ENCODE measurements at regions not wholly inside any gene's neighbourhood (a gene's known extent, or its start where the extent isn't known, plus 50 kb on each side); places are given as distances from the start of the nearest gene placed in this dataset.

DNA sequence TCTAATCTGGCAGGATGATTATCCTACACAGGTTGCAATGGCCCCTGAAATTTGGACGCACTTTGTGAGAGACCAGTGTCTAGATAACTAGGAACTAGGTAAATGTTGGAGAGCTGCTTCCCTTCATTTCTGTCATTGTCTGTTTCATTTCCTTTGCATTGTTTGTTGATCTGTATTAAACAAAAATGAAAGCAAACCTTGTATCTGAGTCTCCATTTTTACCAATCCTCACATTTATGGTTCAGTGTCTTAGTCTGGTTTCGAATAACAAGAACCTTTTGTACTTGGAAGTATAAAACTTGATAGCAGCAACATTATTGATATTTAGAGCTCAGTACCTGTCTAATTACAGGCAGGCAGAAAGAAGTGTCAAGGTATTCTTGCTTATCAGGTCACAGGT, 105.5 kb downstream of the MRPS30 start:
- Histone ChIP-seq H3K27me3 (ENCODE audit: control insufficient read depth, insufficient read depth, low read length) (no peaks in the 10 kb centered on the region), H2AFZ (ENCODE audit: low read length) (no peak overlapping the region), H3K9me3 (ENCODE audit: control insufficient read depth, insufficient read depth, low read depth, low read length) (no peaks in the 10 kb centered on the region), H3K27ac (ENCODE audit: insufficient read depth, low read length) (no peak overlapping the region), H3K9ac (ENCODE audit: insufficient read depth, low read length) (no peak overlapping the region), H3K4me2 (ENCODE audit: extremely low read depth, insufficient read depth, low read length) (no peak overlapping the region), H3K4me1 (ENCODE audit: control insufficient read depth, extremely low read depth, insufficient read depth, low read length) (no peaks in the 10 kb centered on the region), H4K20me1 (ENCODE audit: control insufficient read depth, extremely low read depth, insufficient read depth, low read length) (no peaks in the 10 kb centered on the region), H3K4me3 (replicated peaks in 1 of 4; ENCODE audit: control extremely low read depth in 1 of 4, insufficient read depth in 1 of 4, low read depth in 3 of 4, low read length in 4 of 4) (no peak overlapping the region), H3K36me3 (ENCODE audit: control insufficient read depth, insufficient read depth, low read length) (no peaks in the 10 kb centered on the region), H3K79me2 (ENCODE audit: control insufficient read depth, insufficient read depth, low read length) (no peaks in the 10 kb centered on the region)
- no peak for DNase-seq (ENCODE audit: low read depth in 2 of 2)
- no peak for TF ChIP-seq CTCF (conservative IDR thresholded peaks at IDR 0.05 in 1 of 2, IDR thresholded peaks at IDR 0.05 in 1 of 2; ENCODE audit: low read depth in 1 of 2, low read length in 2 of 2)
- TF ChIP-seq EZH2 (IDR thresholded peaks at IDR 0.05; ENCODE audit: low read length, missing control alignments) = no peak

DNA sequence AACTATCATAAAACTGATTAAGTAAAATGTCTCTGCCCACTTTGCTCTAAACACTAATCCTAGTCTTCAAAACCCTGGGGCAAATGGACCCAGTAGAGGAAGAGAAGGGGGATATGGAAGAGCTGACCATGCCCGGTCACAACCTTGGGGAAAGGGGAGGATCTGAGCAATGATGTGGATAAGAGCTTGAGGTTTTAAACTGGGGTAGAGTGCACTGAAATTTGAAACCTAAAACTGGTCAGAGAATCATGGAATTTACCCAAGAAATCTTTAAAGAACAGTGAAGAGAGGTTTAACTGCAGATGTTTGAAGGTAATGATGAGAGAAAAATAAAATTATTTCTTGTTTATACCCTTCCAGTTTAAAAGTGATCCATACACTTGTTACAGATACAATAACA, 110.8 kb downstream of the MRPS30 start:
- Histone ChIP-seq H2AFZ (ENCODE audit: low read length) (no peak overlapping the region), H3K27me3 (ENCODE audit: control insufficient read depth, insufficient read depth, low read length) (no peaks in the 10 kb centered on the region), H3K36me3 (ENCODE audit: control insufficient read depth, insufficient read depth, low read length) (no peaks in the 10 kb centered on the region), H3K4me2 (ENCODE audit: extremely low read depth, insufficient read depth, low read length) (no peak overlapping the region), H3K9me3 (ENCODE audit: control insufficient read depth, insufficient read depth, low read depth, low read length) (no peaks in the 10 kb centered on the region), H4K20me1 (ENCODE audit: control insufficient read depth, extremely low read depth, insufficient read depth, low read length) (no peaks in the 10 kb centered on the region), H3K27ac (ENCODE audit: insufficient read depth, low read length) (no peak overlapping the region), H3K9ac (ENCODE audit: insufficient read depth, low read length) (no peak overlapping the region), H3K4me3 (replicated peaks in 1 of 4; ENCODE audit: control extremely low read depth in 1 of 4, insufficient read depth in 1 of 4, low read depth in 3 of 4, low read length in 4 of 4) (no peak overlapping the region), H3K79me2 (ENCODE audit: control insufficient read depth, insufficient read depth, low read length) (no peaks in the 10 kb centered on the region), H3K4me1 (ENCODE audit: control insufficient read depth, extremely low read depth, insufficient read depth, low read length) (no peaks in the 10 kb centered on the region)
- peak; percentile 3 to 27 for DNase-seq (ENCODE audit: low read depth in 2 of 2)
- TF ChIP-seq EZH2 (IDR thresholded peaks at IDR 0.05; ENCODE audit: low read length, missing control alignments) = no peak

GRCh38 chr5:44927115-44927733, 118.5 kb downstream of the MRPS30 start:
- H3K79me2 ChIP-seq (ENCODE audit: control insufficient read depth, insufficient read depth, low read length) = no peaks in the 10 kb centered on the region
- H4K20me1 ChIP-seq (ENCODE audit: control insufficient read depth, extremely low read depth, insufficient read depth, low read length) = no peaks in the 10 kb centered on the region
- H3K9me3 ChIP-seq (ENCODE audit: control insufficient read depth, insufficient read depth, low read depth, low read length) = no peaks in the 10 kb centered on the region
- TF ChIP-seq CTCF (conservative IDR thresholded peaks at IDR 0.05 in 1 of 2, IDR thresholded peaks at IDR 0.05 in 1 of 2; ENCODE audit: low read depth in 1 of 2, low read length in 2 of 2) (no peak), EZH2 (IDR thresholded peaks at IDR 0.05; ENCODE audit: low read length, missing control alignments) (no peak)
- DNase-seq (ENCODE audit: low read depth in 2 of 2) = no peak
- H3K9ac ChIP-seq (ENCODE audit: insufficient read depth, low read length) = no peak overlapping the region
- no peak overlapping the region for H2AFZ ChIP-seq (ENCODE audit: low read length)
- H3K4me3 ChIP-seq (replicated peaks in 1 of 4; ENCODE audit: control extremely low read depth in 1 of 4, insufficient read depth in 1 of 4, low read depth in 3 of 4, low read length in 4 of 4) = no peak overlapping the region
- no peak overlapping the region for H3K4me2 ChIP-seq (ENCODE audit: extremely low read depth, insufficient read depth, low read length)
- H3K27ac ChIP-seq (ENCODE audit: insufficient read depth, low read length) = no peak overlapping the region
- H3K27me3 ChIP-seq (ENCODE audit: control insufficient read depth, insufficient read depth, low read length) = no peaks in the 10 kb centered on the region
- H3K36me3 ChIP-seq (ENCODE audit: control insufficient read depth, insufficient read depth, low read length) = no peaks in the 10 kb centered on the region
- no peaks in the 10 kb centered on the region for H3K4me1 ChIP-seq (ENCODE audit: control insufficient read depth, extremely low read depth, insufficient read depth, low read length)
